PFSK-1 (cell line): ENCODE measurements at regions not wholly inside any gene's neighbourhood (a gene's known extent, or its start where the extent isn't known, plus 50 kb on each side); places are given as distances from the start of the nearest gene placed in this dataset.

Experiments used
- FOXP2 ChIP-seq: optimal IDR thresholded peaks from 2 replicates; pipeline ENCODE3; 2011; ENCODE audit warnings: borderline replicate concordance, control low read depth, inconsistent platforms; ENCODE audit not compliant: insufficient read depth; ENCODE audit errors: extremely low read length, extremely low read depth
- POLR2AphosphoS5 ChIP-seq: IDR thresholded peaks from 2 replicates; pipeline ENCODE4 v1.6.1; 2012; ENCODE audit warnings: low read depth, mild to moderate bottlenecking, control low read depth, low read length, moderate library complexity
- REST ChIP-seq, 2 experiments: IDR thresholded peaks; 2 replicates each; pipeline versions ENCODE4 v1.6.1 to v1.8.0; 2011 to 2012; ENCODE audit warnings: low read depth in 2 of 2, low read length in 2 of 2, control low read depth in 1 of 2, inconsistent platforms in 1 of 2, mild to moderate bottlenecking in 1 of 2, moderate library complexity in 1 of 2; ENCODE audit not compliant: insufficient read depth in 1 of 2
- SIN3A ChIP-seq: IDR thresholded peaks from 2 replicates; pipeline ENCODE4 v1.6.1; 2012; ENCODE audit warnings: mild to moderate bottlenecking, low read length, moderate library complexity, borderline replicate concordance; ENCODE audit not compliant: insufficient read depth
- TAF1 ChIP-seq: IDR thresholded peaks from 2 replicates; pipeline ENCODE4 v1.6.1; 2012; ENCODE audit warnings: low read length, control low read depth, borderline replicate concordance; ENCODE audit not compliant: insufficient read depth

GRCh38 chr12:92557422-92557724 is 145.4 kb upstream of the PLEKHG7 start:
- TF ChIP-seq REST (IDR thresholded peaks at IDR 0.05; ENCODE audit: insufficient read depth in 1 of 2, low read depth in 2 of 2, low read length in 2 of 2) (no peak), POLR2AphosphoS5 (no peak), TAF1 (no peak), FOXP2 (no peak), SIN3A (no peak)
